ENCODE measurements at regions not wholly inside any gene's neighbourhood (a gene's known extent, or its start where the extent isn't known, plus 50 kb on each side); places are given as distances from the start of the nearest gene placed in this dataset.
"Not testable (repeated sequence)": the region's sequence is repeated elsewhere in the genome, so short reads cannot be mapped to it uniquely, and the experiment has no call there.

DNA sequence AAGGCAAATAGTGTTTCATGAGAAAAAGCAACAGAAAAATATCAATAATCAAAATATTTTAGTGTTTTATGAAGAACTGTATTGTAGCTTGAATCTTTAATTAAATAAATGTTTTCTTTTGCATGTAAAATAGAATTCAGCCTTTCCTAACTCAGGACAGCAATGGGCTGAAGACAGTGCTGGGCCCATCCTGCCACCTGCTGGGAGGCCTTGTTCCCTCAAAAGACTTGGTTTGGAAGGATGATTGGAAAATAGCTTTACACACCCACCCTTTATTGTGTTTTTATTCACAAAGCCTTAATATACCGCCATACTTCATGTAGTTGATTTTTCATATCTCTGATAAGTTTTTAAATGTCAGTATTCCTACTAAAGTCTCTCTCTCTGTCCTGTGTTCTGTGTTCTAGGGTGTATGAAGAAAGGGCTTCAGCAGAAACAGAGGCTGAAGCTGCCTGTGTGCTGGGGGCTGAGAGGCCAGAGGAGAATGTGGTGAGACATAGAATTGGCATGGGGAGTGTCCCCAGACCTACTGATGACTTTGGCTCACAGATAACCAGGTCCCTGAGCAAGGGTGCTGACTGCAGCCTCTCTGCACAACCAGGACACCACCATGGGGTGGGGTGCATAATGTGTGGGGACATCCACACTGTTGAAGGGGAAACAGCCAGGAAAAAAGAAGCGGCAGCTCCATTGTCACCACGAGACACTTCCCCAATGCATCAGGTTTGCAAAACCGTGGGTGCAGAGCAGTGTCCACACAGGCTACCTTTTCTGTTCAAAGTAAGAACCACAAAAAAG is 286.0 kb upstream of the WSB1 start:
- TF ChIP-seq, protein P1, sequence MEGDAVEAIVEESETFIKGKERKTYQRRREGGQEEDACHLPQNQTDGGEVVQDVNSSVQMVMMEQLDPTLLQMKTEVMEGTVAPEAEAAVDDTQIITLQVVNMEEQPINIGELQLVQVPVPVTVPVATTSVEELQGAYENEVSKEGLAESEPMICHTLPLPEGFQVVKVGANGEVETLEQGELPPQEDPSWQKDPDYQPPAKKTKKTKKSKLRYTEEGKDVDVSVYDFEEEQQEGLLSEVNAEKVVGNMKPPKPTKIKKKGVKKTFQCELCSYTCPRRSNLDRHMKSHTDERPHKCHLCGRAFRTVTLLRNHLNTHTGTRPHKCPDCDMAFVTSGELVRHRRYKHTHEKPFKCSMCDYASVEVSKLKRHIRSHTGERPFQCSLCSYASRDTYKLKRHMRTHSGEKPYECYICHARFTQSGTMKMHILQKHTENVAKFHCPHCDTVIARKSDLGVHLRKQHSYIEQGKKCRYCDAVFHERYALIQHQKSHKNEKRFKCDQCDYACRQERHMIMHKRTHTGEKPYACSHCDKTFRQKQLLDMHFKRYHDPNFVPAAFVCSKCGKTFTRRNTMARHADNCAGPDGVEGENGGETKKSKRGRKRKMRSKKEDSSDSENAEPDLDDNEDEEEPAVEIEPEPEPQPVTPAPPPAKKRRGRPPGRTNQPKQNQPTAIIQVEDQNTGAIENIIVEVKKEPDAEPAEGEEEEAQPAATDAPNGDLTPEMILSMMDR (IDR thresholded peaks at IDR 0.05): not testable (repeated sequence)
- TF ChIP-seq POLR2A (IDR thresholded peaks at IDR 0.05): not testable (repeated sequence)
